Tibial artery (tissue), 4 donors: ENCODE measurements at regions not wholly inside any gene's neighbourhood (a gene's known extent, or its start where the extent isn't known, plus 50 kb on each side); places are given as distances from the start of the nearest gene placed in this dataset.

Experiments
- DNase-seq, 2 donors: peaks; one replicate each; pipeline ENCODE4 v3.0.0-alpha.2; 2019
- H3K27ac ChIP-seq, 2 donors: fragments of 200-600 bp; sonication (generic) in 1 of 2; 1 replicate in 1 of 2; 2 replicates in 1 of 2; pipeline ENCODE4 v1.5.1; 2018 to 2019; ENCODE audit warnings: mild to moderate bottlenecking in 1 of 2
- H3K27me3 ChIP-seq, 2 donors: fragments of 200-600 bp; sonication (generic) in 1 of 2; one replicate each; pipeline versions ENCODE4 v1.5.1 to v1.6.0; 2016 to 2019
- H3K36me3 ChIP-seq, 3 donors: fragments of 200-600 bp; sonication (generic) in 2 of 3; one replicate each; pipeline ENCODE4 v1.5.1; 2016 to 2019; ENCODE audit warnings: mild to moderate bottlenecking in 2 of 3
- H3K4me1 ChIP-seq, 4 donors: fragments of 200-600 bp; sonication (generic) in 2 of 4; 1 replicate in 3 of 4; 2 replicates in 1 of 4; pipeline ENCODE4 v1.5.1; 2016 to 2019
- H3K4me3 ChIP-seq, 2 donors: fragments of 200-600 bp; sonication (generic) in 1 of 2; 1 replicate in 1 of 2; 2 replicates in 1 of 2; pipeline ENCODE4 v1.5.1; 2018 to 2019; ENCODE audit warnings: mild to moderate bottlenecking in 2 of 2
- H3K9me3 ChIP-seq, 3 donors: fragments of 200-600 bp; sonication (generic) in 1 of 3; one replicate each; pipeline ENCODE4 v1.5.1; 2016 to 2019
- CTCF ChIP-seq, 2 experiments: fragments of 200-600 bp in 1 of 2; fragments of 450-650 bp in 1 of 2; IDR thresholded peaks; one replicate each; pipeline ENCODE4 v1.5.1; 2017 to 2019; ENCODE audit warnings: antibody characterized with exemption in 2 of 2, mild to moderate bottlenecking in 1 of 2, moderate library complexity in 1 of 2
- intact Hi-C: fragments of 100-400 bp; cut with DNase I; formaldehyde crosslinking; loops from one replicate; pipeline ENCODE4 v1.15.0; 2023; ENCODE audit warnings: low total_unique reads

GRCh38 chr12:115646210-115646609, 631.3 kb downstream of the MED13L start:
- no peak for TF ChIP-seq CTCF (IDR thresholded peaks at IDR 0.05)
- no peaks in the 10 kb centered on the region for H3K36me3 ChIP-seq
- H3K27ac ChIP-seq: no peak overlapping the region
- no peaks in the 10 kb centered on the region for H3K27me3 ChIP-seq
- intact Hi-C loops: no loop called here
- DNase-seq: no peak
- H3K4me3 ChIP-seq: no peak overlapping the region
- no peaks in the 10 kb centered on the region for H3K4me1 ChIP-seq
- H3K9me3 ChIP-seq: no peaks in the 10 kb centered on the region

GRCh38 chr12:115640929-115641328, 636.6 kb downstream of the MED13L start:
- Histone ChIP-seq H3K27me3 (no peaks in the 10 kb centered on the region), H3K27ac (no peak overlapping the region), H3K4me3 (no peak overlapping the region), H3K9me3 (no peaks in the 10 kb centered on the region), H3K4me1 (no peaks in the 10 kb centered on the region), H3K36me3 (no peaks in the 10 kb centered on the region)
- TF ChIP-seq CTCF (IDR thresholded peaks at IDR 0.05): no peak
- no peak for DNase-seq
- intact Hi-C loops: no loop called here

- intact Hi-C loops: no loop called here
Measured at GRCh38 chr12:115639648-115640012, 637.9 kb downstream of the MED13L start.

GRCh38 chr12:115638733-115639647, 638.5 kb downstream of the MED13L start:
- intact Hi-C loops: no loop called here
- H3K36me3 ChIP-seq: no peaks in the 10 kb centered on the region
- no peaks in the 10 kb centered on the region for H3K27me3 ChIP-seq
- no peak for TF ChIP-seq CTCF (IDR thresholded peaks at IDR 0.05)
- DNase-seq: no peak
- H3K27ac ChIP-seq: no peak overlapping the region
- no peak overlapping the region for H3K4me3 ChIP-seq
- H3K4me1 ChIP-seq: no peaks in the 10 kb centered on the region
- H3K9me3 ChIP-seq: no peaks in the 10 kb centered on the region

More at GRCh38 chr12:115639648-115640012, 637.9 kb downstream of the MED13L start:
- Histone ChIP-seq H3K4me1 (no peaks in the 10 kb centered on the region), H3K36me3 (no peaks in the 10 kb centered on the region), H3K27ac (no peak overlapping the region), H3K4me3 (no peak overlapping the region), H3K27me3 (no peaks in the 10 kb centered on the region), H3K9me3 (no peaks in the 10 kb centered on the region)
- no peak for TF ChIP-seq CTCF (IDR thresholded peaks at IDR 0.05)
- no peak for DNase-seq

GRCh38 chr12:115636546-115636945, 640.9 kb downstream of the MED13L start:
- no peaks in the 10 kb centered on the region for H3K9me3 ChIP-seq
- H3K4me1 ChIP-seq: no peaks in the 10 kb centered on the region
- intact Hi-C loops: no loop called here
- no peak for TF ChIP-seq CTCF (IDR thresholded peaks at IDR 0.05)
- DNase-seq: no peak
- no peaks in the 10 kb centered on the region for H3K27me3 ChIP-seq
- H3K4me3 ChIP-seq: no peak overlapping the region
- H3K27ac ChIP-seq: no peak overlapping the region
- no peaks in the 10 kb centered on the region for H3K36me3 ChIP-seq
